ENCODE measurements at regions not wholly inside any gene's neighbourhood (a gene's known extent, or its start where the extent isn't known, plus 50 kb on each side); places are given as distances from the start of the nearest gene placed in this dataset.

- H3K9me2 ChIP-seq (replicated peaks; ENCODE audit: low read length): no peaks in the 10 kb centered on the region
- no peaks in the 10 kb centered on the region for H3K4me1 ChIP-seq (ENCODE audit: insufficient read depth, low read length)
- ATAC-seq (no peak), DNase-seq (no peak)
- H3K36me3 ChIP-seq (ENCODE audit: low read depth, low read length): no peaks in the 10 kb centered on the region
- no peak overlapping the region for H3K4me2 ChIP-seq (ENCODE audit: low read length)
- no peaks in the 10 kb centered on the region for H3K27me3 ChIP-seq (ENCODE audit: low read length)
- H3F3A ChIP-seq (ENCODE audit: low read length, unreplicated experiment): no peaks in the 10 kb centered on the region
- ChIA-PET CTCF (no interaction called here), POLR2A (ENCODE audit: unreplicated experiment) (no interaction called here)
- no peak overlapping the region for H3K9ac ChIP-seq (ENCODE audit: low read length)
- H3K79me2 ChIP-seq (ENCODE audit: low read length): no peaks in the 10 kb centered on the region
- no peak overlapping the region for H2AFZ ChIP-seq (ENCODE audit: low read length)
- no peaks in the 10 kb centered on the region for H3K9me3 ChIP-seq (ENCODE audit: low read length)
- H3K4me3 ChIP-seq (ENCODE audit: low read length): no peak overlapping the region
- TF ChIP-seq CTCF (conservative IDR thresholded peaks at IDR 0.05; ENCODE audit: low read depth, low read length) (no peak), EZH2 (IDR thresholded peaks at IDR 0.05; ENCODE audit: low read length, unreplicated experiment) (no peak), EZH2phosphoT487 (IDR thresholded peaks at IDR 0.05; ENCODE audit: borderline replicate concordance, low read length) (no peak)
- H4K20me1 ChIP-seq (ENCODE audit: low read length): no peaks in the 10 kb centered on the region
- intact Hi-C loops (cut with micrococcal nuclease): no loop called here
- H3K27ac ChIP-seq (ENCODE audit: low read length): no peak overlapping the region
- no TSS peak for BruUV-seq (replicated peaks)
Observed at GRCh38 chr5:54902791-54903473, 82.5 kb downstream of the ESM1 start.

GRCh38 chr5:54900984-54901725 lies 84.2 kb downstream of the ESM1 start:
- no TSS peak for BruUV-seq (replicated peaks)
- H3K9me2 ChIP-seq (replicated peaks; ENCODE audit: low read length): no peaks in the 10 kb centered on the region
- peak; percentile 23 for DNase-seq
- intact Hi-C loops (cut with micrococcal nuclease): no loop called here
- H3K79me2 ChIP-seq (ENCODE audit: low read length): no peaks in the 10 kb centered on the region
- H3F3A ChIP-seq (ENCODE audit: low read length, unreplicated experiment): no peaks in the 10 kb centered on the region
- no peak overlapping the region for H3K27ac ChIP-seq (ENCODE audit: low read length)
- ChIA-PET POLR2A (ENCODE audit: unreplicated experiment) (no interaction called here), CTCF (interaction anchor here (0.9 kb wide), 1 partner anchor 259 kb away, joined by 3 read pairs; the partner anchor contains the start of gene GPX8)
- H3K27me3 ChIP-seq (ENCODE audit: low read length): no peaks in the 10 kb centered on the region
- no peak overlapping the region for H3K4me3 ChIP-seq (ENCODE audit: low read length)
- no peaks in the 10 kb centered on the region for H3K36me3 ChIP-seq (ENCODE audit: low read depth, low read length)
- ATAC-seq: no peak
- no peaks in the 10 kb centered on the region for H3K4me1 ChIP-seq (ENCODE audit: insufficient read depth, low read length)
- no peaks in the 10 kb centered on the region for H4K20me1 ChIP-seq (ENCODE audit: low read length)
- TF ChIP-seq EZH2phosphoT487 (IDR thresholded peaks at IDR 0.05; ENCODE audit: borderline replicate concordance, low read length) (no peak), EZH2 (IDR thresholded peaks at IDR 0.05; ENCODE audit: low read length, unreplicated experiment) (no peak), CTCF (conservative IDR thresholded peaks at IDR 0.05; ENCODE audit: low read depth, low read length) (no peak)
- H3K4me2 ChIP-seq (ENCODE audit: low read length): no peak overlapping the region
- H3K9me3 ChIP-seq (ENCODE audit: low read length): no peaks in the 10 kb centered on the region
- H2AFZ ChIP-seq (ENCODE audit: low read length): no peak overlapping the region
- H3K9ac ChIP-seq (ENCODE audit: low read length): no peak overlapping the region

- intact Hi-C loops (cut with micrococcal nuclease): no loop called here
- no TSS peak for BruUV-seq (replicated peaks)
Observed at GRCh38 chr5:54897001-54897400, 88.4 kb downstream of the ESM1 start.

More at GRCh38 chr5:54897001-54897400, 88.4 kb downstream of the ESM1 start:
- no peaks in the 10 kb centered on the region for H3F3A ChIP-seq (ENCODE audit: low read length, unreplicated experiment)
- TF ChIP-seq EZH2phosphoT487 (IDR thresholded peaks at IDR 0.05; ENCODE audit: borderline replicate concordance, low read length): no peak
- TF ChIP-seq CTCF (conservative IDR thresholded peaks at IDR 0.05; ENCODE audit: low read depth, low read length): no peak
- TF ChIP-seq EZH2 (IDR thresholded peaks at IDR 0.05; ENCODE audit: low read length, unreplicated experiment): no peak
- no peaks in the 10 kb centered on the region for H3K9me2 ChIP-seq (replicated peaks; ENCODE audit: low read length)
- POLR2A ChIA-PET (ENCODE audit: unreplicated experiment): interaction anchor here (0.6 kb wide), 1 partner anchor 448 kb away, joined by 3 read pairs; no protein-coding TSS in a partner anchor
- ATAC-seq (no peak), DNase-seq (no peak)
- no peak overlapping the region for H3K27ac ChIP-seq (ENCODE audit: low read length)
- H2AFZ ChIP-seq (ENCODE audit: low read length): no peak overlapping the region
- H3K36me3 ChIP-seq (ENCODE audit: low read depth, low read length): no peaks in the 10 kb centered on the region
- CTCF ChIA-PET: interaction anchor here (0.6 kb wide), 1 partner anchor 586 kb away, joined by 4 read pairs; no protein-coding TSS in a partner anchor
- H3K27me3 ChIP-seq (ENCODE audit: low read length): no peaks in the 10 kb centered on the region
- H3K9ac ChIP-seq (ENCODE audit: low read length): no peak overlapping the region
- no peaks in the 10 kb centered on the region for H3K4me1 ChIP-seq (ENCODE audit: insufficient read depth, low read length)
- H4K20me1 ChIP-seq (ENCODE audit: low read length): no peaks in the 10 kb centered on the region
- no peak overlapping the region for H3K4me2 ChIP-seq (ENCODE audit: low read length)
- no peaks in the 10 kb centered on the region for H3K79me2 ChIP-seq (ENCODE audit: low read length)
- no peak overlapping the region for H3K4me3 ChIP-seq (ENCODE audit: low read length)
- no peaks in the 10 kb centered on the region for H3K9me3 ChIP-seq (ENCODE audit: low read length)
